ENCODE measurements at regions not wholly inside any gene's neighbourhood (a gene's known extent, or its start where the extent isn't known, plus 50 kb on each side); places are given as distances from the start of the nearest gene placed in this dataset.
"Not testable (repeated sequence)": the region's sequence is repeated elsewhere in the genome, so short reads cannot be mapped to it uniquely, and the experiment has no call there.

DNA sequence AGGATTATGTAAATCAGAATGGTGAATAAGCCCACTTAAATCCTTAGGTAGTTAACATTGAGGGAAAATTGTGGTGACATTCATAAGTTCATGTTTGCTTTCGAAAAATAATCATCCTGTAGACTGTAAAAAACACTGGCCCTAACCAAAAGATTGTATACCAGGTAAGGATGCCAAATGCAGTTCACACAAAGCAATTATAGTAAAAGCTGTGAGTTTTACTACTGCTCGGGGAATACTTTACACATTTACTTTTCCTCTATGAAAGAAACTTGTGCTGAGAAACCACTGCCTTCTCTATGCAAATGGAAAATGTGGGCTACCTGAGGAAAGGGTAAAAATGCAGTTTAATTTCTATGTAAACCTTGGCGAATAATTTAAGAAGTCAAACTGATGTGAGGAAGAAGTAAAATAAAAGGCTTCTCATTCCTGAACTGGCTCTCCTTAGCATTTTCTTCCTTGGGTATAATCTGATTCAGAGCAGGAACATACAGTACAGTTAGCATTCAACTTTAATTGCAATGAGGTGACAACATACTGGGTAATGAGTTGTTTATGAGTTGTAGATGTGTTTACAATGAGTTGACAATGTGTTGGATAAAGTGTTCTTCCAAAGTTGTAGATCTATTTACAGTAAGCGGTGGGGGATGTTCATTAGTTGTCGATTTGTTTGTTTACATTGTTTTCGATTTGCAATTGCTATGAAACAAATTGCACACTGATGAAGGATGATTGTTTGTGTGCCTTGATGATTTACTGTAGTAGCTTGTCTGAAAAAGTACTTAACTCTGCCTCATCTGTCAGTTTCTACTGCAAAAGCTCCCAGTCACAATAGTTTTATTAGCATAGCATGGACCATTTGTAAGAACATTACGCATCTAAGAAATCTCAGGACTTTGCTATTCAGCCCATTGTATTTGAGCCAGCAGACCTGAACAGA, 453.0 kb upstream of the DPH6 start:
- FAIRE-seq (no peak), DNase-seq (ENCODE audit: insufficient read length, low spot score) (no peak)
- no peak for TF ChIP-seq POLR2A (IDR thresholded peaks at IDR 0.05; ENCODE audit: low read depth, low read length)

DNA sequence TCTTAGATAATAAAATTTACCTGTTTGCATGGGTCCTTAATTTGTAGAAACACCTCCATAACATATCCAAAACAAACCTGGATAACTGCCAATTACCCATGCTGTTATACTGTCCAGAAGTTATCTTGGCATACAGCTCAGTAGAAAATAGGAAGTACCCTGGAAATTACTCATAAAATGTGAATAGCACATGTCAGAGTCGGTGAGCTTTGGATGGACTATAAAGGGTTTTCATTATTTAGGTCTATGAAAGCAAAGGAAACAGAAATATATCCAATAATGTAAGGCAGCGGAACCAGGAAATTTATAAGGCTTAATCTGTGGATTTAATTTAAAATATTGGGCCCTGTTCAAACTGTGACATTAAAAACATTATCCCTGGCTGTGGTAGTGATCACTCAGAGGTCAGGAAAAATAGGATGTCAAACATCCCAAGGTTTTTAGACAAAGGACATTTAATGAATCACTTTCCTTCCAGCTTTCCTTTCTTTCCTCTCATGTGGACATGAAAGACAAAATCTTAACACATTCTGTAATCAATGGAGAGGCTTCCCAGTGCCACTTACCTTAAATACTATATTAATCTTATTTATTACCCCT, 459.0 kb upstream of the DPH6 start:
- DNase-seq (ENCODE audit: insufficient read length, low spot score) (no peak), FAIRE-seq (no peak)
- TF ChIP-seq POLR2A (IDR thresholded peaks at IDR 0.05; ENCODE audit: low read depth, low read length), result no peak

DNA sequence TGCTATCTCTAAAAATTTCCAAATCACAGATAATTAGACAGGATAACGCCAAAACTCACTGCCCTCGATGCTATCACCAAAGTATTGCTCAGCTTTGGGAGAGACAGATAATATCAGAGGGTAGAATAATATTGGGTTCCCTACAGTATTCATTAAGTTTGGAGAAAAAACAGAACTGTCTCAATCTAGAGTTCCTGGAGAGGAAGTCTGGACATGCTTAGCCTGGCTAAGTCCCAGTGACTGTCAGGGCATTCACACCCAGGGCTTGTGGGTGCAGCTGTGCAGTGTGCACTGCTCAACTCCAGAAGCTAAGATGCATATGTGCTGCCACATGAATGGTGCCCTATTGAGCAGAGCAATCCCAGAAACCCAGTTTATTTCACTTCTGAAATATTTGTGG, 459.6 kb upstream of the DPH6 start:
- FAIRE-seq, result no peak
- DNase-seq (ENCODE audit: insufficient read length, low spot score), result no peak
- no peak for TF ChIP-seq POLR2A (IDR thresholded peaks at IDR 0.05; ENCODE audit: low read depth, low read length)

DNA sequence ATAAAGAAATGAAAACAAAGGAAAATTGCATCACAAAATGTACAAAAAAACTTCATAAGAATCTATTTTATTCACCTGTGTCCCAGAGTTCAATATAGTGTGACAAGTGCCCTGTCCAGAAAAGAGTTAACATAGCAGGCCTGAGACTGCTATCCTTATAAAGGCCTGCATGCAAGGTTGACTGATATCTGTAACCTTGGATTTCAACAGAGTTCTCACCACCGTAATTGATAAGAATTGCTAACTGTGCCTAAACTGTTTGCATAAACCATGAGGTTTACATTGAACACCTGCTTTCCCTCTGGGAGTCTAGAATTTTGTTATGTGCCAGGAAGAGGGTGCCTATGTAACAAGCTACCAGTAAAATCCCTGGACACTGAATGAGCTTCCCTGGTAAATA, 461.7 kb upstream of the DPH6 start:
- no peak for TF ChIP-seq POLR2A (IDR thresholded peaks at IDR 0.05; ENCODE audit: low read depth, low read length)
- DNase-seq (ENCODE audit: insufficient read length, low spot score) (no peak), FAIRE-seq (no peak)

- no peak for TF ChIP-seq POLR2A (IDR thresholded peaks at IDR 0.05; ENCODE audit: low read depth, low read length)
- FAIRE-seq (no peak), DNase-seq (ENCODE audit: insufficient read length, low spot score) (no peak)
These were observed 462.8 kb upstream of the DPH6 start for GRCh38 chr15:36008719-36009118.

GRCh38 chr15:36024031-36024688, 478.2 kb upstream of the DPH6 start:
- no peak for FAIRE-seq
- no peak for TF ChIP-seq POLR2A (IDR thresholded peaks at IDR 0.05; ENCODE audit: low read depth, low read length)
- no peak for DNase-seq (ENCODE audit: insufficient read length, low spot score)

GRCh38 chr15:36026627-36027283, 480.8 kb upstream of the DPH6 start:
- no peak for DNase-seq (ENCODE audit: insufficient read length, low spot score)
- no peak for TF ChIP-seq POLR2A (IDR thresholded peaks at IDR 0.05; ENCODE audit: low read depth, low read length)
- no peak for FAIRE-seq

GRCh38 chr15:36029606-36030210, 483.7 kb upstream of the DPH6 start:
- FAIRE-seq (no peak), DNase-seq (ENCODE audit: insufficient read length, low spot score) (no peak)
- TF ChIP-seq POLR2A (IDR thresholded peaks at IDR 0.05; ENCODE audit: low read depth, low read length), result no peak

- FAIRE-seq, result no peak
- no peak for TF ChIP-seq POLR2A (IDR thresholded peaks at IDR 0.05; ENCODE audit: low read depth, low read length)
- DNase-seq (ENCODE audit: insufficient read length, low spot score), result no peak
These were observed 494.1 kb upstream of the DPH6 start for GRCh38 chr15:36039996-36040572.

GRCh38 chr15:36047018-36047716, 501.2 kb upstream of the DPH6 start:
- DNase-seq (ENCODE audit: insufficient read length, low spot score); FAIRE-seq: not testable (repeated sequence)

DNA sequence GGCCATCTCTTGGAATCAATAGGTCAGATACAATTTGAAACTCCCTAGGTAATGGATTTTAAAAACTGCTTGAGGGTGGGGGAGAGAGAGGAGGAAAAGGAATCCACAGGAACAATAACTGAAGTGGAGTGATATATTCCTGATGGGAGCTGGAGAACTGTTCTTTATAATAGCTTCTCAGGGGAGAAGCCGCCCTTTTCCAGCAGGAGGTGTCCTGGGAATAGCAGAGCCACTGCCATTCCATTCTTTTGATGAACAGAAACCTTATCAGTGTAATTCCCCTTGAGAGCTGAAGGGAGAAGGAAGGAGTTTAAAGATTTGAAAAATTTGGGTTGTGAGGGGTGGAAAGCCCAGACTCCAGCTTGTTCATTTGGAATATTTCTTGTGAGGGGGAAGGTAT, 504.9 kb upstream of the DPH6 start:
- DNase-seq (ENCODE audit: insufficient read length, low spot score), result no peak
- TF ChIP-seq POLR2A (IDR thresholded peaks at IDR 0.05; ENCODE audit: low read depth, low read length), result no peak
- no peak for FAIRE-seq

DNA sequence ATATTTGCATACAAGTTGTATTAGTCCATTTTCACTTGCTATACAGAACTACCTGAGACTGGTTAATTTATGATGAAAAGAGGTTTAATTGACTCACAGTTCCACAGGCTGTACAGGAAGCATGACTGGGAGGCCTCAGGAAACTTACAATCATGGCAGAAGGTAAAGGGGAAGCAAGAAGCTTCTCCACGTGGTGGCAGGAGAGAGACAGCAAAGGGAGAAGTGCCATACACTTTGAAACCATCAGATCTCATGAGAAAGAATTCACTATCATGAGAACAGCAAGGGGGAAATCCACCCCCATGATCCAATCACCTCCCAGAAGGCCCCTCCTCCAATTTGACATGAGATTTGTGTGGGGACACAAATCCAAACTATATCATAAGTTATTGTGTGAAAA, 506.7 kb upstream of the DPH6 start:
- FAIRE-seq; DNase-seq (ENCODE audit: insufficient read length, low spot score): not testable (repeated sequence)

- DNase-seq (ENCODE audit: insufficient read length, low spot score) (no peak), FAIRE-seq (no peak)
- TF ChIP-seq POLR2A (IDR thresholded peaks at IDR 0.05; ENCODE audit: low read depth, low read length), result no peak
These were observed 507.8 kb upstream of the DPH6 start for GRCh38 chr15:36053746-36054145.

All from H54 (cell line).